D341Med (cell line): ENCODE measurements at regions not wholly inside any gene's neighbourhood (a gene's known extent, or its start where the extent isn't known, plus 50 kb on each side); places are given as distances from the start of the nearest gene placed in this dataset.
"Not testable (repeated sequence)": the region's sequence is repeated elsewhere in the genome, so short reads cannot be mapped to it uniquely, and the experiment has no call there.

ENCODE experiments used
- DNase-seq: peaks from one replicate; pipeline ENCODE4 v3.0.0; 2012; ENCODE audit warnings: low spot score

GRCh38 chr13:79986890-79987289, 354.0 kb downstream of the SPRY2 start:
- no peak for DNase-seq

DNA sequence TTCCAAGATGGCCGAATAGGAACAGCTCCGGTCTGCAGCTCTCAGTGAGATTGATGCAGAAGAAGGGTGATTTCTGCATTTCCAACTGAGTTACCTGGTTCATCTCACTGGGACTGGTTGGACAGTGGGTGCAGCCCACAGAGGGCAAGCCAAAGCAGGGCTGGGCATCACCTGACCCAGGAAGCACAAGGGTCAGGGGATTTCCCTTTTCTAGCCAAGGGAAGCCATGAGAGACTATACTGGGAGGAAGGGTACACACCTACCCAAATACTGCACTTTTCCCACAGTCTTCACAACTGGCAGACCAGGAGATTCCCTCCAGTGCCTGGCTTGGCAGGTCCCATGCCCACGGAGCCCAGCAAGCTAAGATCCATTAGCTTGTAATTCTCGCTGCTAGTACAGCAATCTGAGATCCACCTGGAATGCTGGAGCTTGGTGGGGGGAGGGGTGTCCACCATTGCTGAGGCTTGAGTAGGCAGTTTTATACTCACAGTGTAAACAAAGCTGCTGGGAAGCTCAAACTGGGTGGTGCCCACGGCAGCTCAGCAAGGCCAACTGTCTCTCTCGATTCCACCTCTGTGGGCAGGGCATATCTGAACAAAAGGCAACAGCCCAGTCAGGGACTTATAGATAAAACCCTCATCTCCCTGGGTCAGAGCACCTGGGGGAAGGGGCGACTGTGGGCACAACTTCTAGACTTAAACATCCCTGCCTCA, 365.8 kb downstream of the SPRY2 start:
- DNase-seq = not testable (repeated sequence)

GRCh38 chr13:79973533-79973963, 367.4 kb downstream of the SPRY2 start:
- no peak for DNase-seq

DNA sequence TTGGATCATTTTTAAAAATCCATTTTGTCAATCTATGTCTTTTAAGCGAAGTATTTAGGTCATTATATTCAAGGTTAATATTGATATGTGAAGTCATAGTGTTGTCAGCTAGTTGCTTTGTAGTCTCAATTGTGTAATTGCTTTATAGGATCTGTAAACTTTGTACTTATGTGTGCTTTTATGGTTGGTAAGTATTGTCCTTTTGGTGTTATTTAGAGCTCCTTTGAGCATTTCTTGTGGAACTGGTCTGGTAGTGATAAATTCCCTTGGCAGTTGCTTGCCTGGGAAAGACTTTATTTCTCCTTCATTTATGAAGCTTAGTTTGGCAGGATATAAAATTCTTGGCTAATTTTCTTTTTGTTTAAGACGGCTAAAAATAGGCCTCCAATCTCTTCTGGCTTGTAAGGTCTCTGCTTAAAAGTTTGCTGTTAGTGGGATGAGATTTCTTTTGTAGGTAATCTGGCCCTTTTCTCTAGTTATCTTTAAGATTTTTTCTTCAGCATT, 368.8 kb downstream of the SPRY2 start:
- DNase-seq = no peak

GRCh38 chr13:79966493-79966895, 374.4 kb downstream of the SPRY2 start:
- DNase-seq = no peak

- no peak for DNase-seq
Measured at GRCh38 chr13:79966059-79966458, 374.9 kb downstream of the SPRY2 start.

- DNase-seq = no peak
Measured at GRCh38 chr13:79946556-79946955, 394.4 kb downstream of the SPRY2 start.

DNA sequence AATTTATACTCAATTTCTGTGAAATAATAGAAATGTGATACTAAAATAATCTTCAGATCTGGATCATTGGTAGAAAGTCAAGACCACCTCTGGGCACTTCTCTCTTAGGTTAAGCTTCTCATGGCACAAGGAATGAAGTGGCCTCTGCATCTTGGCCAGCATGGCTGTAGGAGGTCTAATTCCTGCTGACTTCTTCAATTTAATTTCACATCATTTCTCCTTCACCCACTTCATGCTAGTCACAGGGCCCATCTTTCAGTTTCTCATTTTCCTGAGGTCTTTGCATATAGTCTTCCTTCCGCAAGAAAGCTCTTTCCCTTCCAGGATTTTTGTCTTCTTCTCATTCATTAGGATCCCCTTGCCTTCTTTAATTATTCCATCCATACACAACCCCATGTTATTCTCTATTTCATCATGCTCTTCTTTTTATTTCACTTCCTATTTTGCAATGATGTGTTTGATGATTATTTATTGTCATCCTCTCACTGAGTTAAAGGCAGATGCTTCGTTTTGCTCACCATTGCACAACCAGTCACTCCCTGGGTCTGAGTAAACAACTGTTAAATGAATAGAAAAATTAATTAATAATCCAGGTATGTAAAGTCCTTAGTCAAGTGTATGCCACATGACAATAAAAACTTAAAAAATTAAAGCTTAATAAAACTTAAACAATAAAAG, 397.4 kb downstream of the SPRY2 start:
- no peak for DNase-seq

DNA sequence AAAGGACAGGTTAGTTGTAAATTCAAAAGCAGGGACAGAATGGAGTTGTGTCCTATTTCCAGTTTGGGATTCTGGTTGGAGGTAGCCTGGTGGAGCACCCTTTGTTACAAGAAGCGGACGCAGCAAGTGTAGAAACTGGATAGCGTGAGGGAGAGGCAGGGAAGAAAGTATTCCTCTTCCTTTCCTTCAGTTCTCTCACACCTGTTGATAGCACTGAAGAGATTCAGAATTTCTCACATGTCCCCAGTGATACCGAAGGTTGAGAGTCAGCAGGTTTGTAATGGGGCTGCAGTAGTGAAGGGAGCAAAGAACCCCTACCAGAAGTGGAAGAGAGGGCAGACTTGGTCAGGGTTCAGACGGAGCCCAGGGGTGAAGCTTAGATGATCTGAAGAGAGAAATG, 399.2 kb downstream of the SPRY2 start:
- DNase-seq = no peak

GRCh38 chr13:79939689-79940088, 401.2 kb downstream of the SPRY2 start:
- no peak for DNase-seq

DNA sequence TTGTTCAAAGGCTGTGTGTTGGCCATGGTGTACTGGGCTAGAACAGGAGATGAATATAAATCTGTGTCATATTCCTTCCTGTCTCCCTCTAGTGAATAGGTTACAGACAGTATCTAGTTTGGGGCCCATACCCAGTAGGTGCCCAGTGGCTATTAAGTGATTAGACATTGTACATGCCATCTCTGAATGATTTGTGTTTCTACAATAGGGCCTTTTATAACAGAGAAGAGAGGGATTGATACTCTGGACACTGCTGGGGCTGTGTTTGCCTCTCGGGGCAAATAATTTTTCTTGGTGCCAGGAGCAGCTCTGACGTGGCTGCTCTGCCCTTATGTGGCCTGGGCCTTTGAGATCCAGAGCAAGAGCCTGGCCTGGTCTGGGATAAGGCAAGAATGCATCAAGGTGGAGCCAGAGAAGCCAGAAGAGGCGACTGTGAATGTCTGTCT, 403.1 kb downstream of the SPRY2 start:
- DNase-seq = no peak

DNA sequence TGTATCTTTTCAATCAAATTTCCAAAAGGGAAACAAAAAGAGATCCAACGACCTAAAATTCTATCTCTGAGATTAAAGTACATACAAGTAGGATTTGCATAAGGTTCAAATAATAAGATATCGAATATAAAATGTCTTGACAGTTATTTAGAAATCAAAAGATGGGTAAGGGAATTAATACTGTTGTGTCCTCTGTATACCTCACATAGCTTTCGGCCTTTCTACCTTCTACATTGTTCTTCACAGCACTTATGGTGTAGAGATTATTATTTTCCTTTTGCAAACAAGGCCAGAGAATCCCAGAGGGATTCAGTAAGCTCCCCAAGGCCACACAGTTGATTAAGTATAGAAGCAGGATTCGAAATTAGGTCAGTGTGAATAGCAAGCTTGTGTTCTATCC, 403.6 kb downstream of the SPRY2 start:
- no peak for DNase-seq

- DNase-seq = no peak
Measured at GRCh38 chr13:79936368-79937136, 404.4 kb downstream of the SPRY2 start.

DNA sequence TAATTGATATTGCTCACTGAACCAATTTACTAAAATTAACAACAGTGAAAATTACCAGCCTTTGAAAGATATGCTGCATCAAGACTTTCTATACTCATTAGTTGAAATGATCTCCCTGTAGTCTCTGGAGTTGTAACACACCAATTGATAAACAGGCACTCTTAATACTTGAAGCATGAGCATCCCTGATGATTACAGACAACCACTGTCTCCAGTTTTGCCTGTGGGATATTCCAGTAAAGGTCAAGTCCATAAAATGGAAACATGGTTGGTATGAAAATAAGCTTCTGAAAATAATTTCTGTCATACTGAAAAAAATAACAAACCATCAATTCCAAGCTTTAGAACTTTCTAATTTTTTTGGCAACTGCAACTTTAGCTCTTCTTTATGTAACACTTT, 405.8 kb downstream of the SPRY2 start:
- DNase-seq = no peak

DNA sequence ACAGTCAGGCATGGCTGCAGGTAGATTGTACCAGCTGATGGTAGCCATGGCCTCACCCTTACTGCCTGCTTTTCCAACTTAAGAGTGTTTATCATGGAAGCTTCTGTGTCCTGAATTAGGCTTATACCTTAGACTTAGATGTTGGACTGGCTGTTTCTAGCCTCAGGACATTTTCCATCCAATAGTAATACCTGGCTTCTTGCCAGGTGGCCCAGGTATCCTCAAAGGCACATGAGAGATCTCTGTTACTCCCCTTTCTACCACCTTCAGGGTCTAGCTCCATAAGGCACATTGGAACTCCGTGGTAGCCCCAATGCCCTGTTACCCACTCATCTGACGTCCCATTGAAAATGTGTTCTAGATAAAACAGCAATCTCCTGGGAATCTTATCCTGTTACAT, 407.5 kb downstream of the SPRY2 start:
- no peak for DNase-seq

GRCh38 chr13:79932556-79932955, 408.4 kb downstream of the SPRY2 start:
- no peak for DNase-seq

DNA sequence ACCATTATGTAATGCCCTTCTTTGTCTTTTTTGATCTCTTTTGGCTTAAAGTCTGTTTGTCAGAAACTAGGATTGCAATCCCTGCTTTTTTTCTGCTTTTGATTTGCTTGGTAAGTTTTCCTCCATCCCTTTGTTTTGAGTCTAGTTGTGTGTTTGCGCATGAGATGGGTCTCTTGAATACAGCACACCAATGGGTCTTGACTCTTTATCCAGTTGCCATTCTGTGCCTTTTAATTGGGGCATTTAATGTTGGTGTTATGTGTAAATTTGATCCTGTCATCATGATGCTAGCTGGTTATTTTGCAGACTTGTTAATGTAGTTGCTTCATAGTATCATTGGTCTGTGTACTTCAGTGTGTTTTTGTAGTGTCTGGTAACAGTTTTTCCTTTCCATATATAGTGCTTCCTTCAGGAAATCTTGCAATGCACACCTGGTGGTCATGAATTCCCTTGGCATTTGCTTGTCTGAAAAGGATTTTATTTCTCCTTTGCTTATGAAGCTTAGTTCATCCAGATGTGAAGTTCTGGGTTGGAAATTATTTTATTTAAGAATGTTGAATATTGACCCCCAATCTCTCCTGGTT, 416.9 kb downstream of the SPRY2 start:
- not testable (repeated sequence) for DNase-seq

DNA sequence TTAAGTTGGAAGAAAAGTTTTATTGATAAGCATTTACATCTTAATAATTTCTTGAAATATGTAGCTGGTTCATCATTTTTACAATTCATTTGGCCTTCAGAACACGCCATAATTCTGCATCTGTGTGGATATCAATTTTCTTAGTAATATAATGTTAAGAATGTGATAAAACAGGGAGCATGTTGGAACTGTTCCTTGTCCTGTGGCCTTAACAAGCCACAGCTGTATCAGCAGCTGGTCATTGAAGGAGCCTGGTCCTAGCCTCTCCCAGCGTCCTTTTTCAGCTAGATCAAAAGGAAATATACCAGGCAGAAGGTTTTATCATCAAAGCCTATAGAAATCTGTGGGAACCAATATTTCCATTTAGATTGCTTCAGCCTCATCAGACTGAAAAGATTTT, 421.8 kb downstream of the SPRY2 start:
- no peak for DNase-seq

GRCh38 chr13:79918620-79919019, 422.3 kb downstream of the SPRY2 start:
- DNase-seq = no peak

DNA sequence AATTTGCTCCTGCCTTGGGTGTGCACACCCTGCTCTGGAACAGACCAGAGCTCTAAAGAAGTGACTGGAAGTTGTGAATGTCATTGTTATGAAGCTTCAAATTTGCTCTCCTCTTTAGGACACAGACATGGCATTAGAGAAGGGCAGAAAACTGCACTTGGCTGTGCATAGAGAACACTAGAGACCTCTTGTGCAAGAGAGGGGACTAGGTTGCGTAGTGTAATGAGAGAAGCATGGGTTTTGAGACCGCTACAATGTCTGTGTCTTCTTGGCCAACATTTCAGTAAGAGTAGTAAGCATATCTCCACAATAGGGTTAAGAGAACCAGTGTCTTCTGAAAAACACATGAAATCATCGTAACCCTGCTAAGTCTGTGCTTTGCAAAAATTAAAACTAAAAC, 423.3 kb downstream of the SPRY2 start:
- no peak for DNase-seq

GRCh38 chr13:79915114-79915811, 425.7 kb downstream of the SPRY2 start:
- DNase-seq = no peak
